Calu3 (cell line): ENCODE measurements at regions not wholly inside any gene's neighbourhood (a gene's known extent, or its start where the extent isn't known, plus 50 kb on each side); places are given as distances from the start of the nearest gene placed in this dataset.

ENCODE experiments used
- BruUV-seq: library from RNA; stranded (reverse); fragments of 400-500 nt; replicated peaks from 2 replicates; lab custom pipeline; 2021; lab: Mats Ljungman, UMichigan
- CTCF ChIA-PET: fragments of 300-600 bp; sonication (Branson Sonifier 250); formaldehyde crosslinking; loops from one replicate; lab custom pipeline; 2022; ENCODE audit warnings: antibody characterized with exemption; lab: Charles Lee
- DNase-seq: peaks from one replicate; pipeline ENCODE4 v3.0.0; 2022
- H3K27ac Mint-ChIP-seq: one replicate; pipeline ENCODE4 v1.8.0; 2022; ENCODE audit warnings: mixed read lengths; ENCODE audit not compliant: unreplicated experiment
- H3K27me3 Mint-ChIP-seq: one replicate; pipeline ENCODE4 v1.8.0; 2022; ENCODE audit warnings: mixed read lengths; ENCODE audit not compliant: unreplicated experiment
- H3K36me3 Mint-ChIP-seq: one replicate; pipeline ENCODE4 v1.8.0; 2022; ENCODE audit warnings: mild to moderate bottlenecking, moderate library complexity, mixed read lengths; ENCODE audit not compliant: insufficient read depth, unreplicated experiment
- H3K4me1 Mint-ChIP-seq: one replicate; pipeline ENCODE4 v1.8.0; 2022; ENCODE audit warnings: mild to moderate bottlenecking, low read depth, mixed read lengths; ENCODE audit not compliant: unreplicated experiment
- H3K4me3 Mint-ChIP-seq: one replicate; pipeline ENCODE4 v1.8.0; 2022; ENCODE audit warnings: mild to moderate bottlenecking, low read depth, moderate library complexity, mixed read lengths; ENCODE audit not compliant: unreplicated experiment
- H3K9me3 Mint-ChIP-seq: one replicate; pipeline ENCODE4 v1.8.0; 2022; ENCODE audit warnings: low read depth, mixed read lengths; ENCODE audit not compliant: unreplicated experiment
- CTCF ChIP-seq: fragments of 200-600 bp; IDR thresholded peaks from one replicate; pipeline ENCODE4 v1.8.0; 2022; ENCODE audit warnings: antibody characterized with exemption; ENCODE audit not compliant: unreplicated experiment
- intact Hi-C: fragments of 100-400 bp; cut with micrococcal nuclease; formaldehyde crosslinking; loops from one replicate; pipeline ENCODE4 v1.10.0; 2022; ENCODE audit not compliant: unreplicated experiment

GRCh38 chr5:112528928-112529327 lies 109.9 kb upstream of the EPB41L4A start:
- Mint-ChIP-seq H3K27me3 (no peaks in the 10 kb centered on the region), H3K9me3 (no peaks in the 10 kb centered on the region), H3K4me1 (peaks cover 15% of the 10 kb centered on the region), H3K4me3 (no peak overlapping the region), H3K36me3 (no peaks in the 10 kb centered on the region), H3K27ac (no peak overlapping the region)
- TF ChIP-seq CTCF, result no peak
- no TSS peak for BruUV-seq
- intact Hi-C loops, result loop anchor here (1.0 to 10.0 kb wide), 3 partner anchors 109 to 354 kb away; no protein-coding TSS in a partner anchor
- no peak for DNase-seq
- CTCF ChIA-PET, result interaction anchor here (0.9 to 1.8 kb wide), 4 partner anchors 17 to 109 kb away, joined by 3 to 12 read pairs (median 5); no protein-coding TSS in a partner anchor

- no peaks in the 10 kb centered on the region for H3K27me3 Mint-ChIP-seq
- CTCF ChIA-PET, result interaction anchor here (1.0 to 1.8 kb wide), 3 partner anchors 23 to 109 kb away, joined by 3 to 12 read pairs (median 7); no protein-coding TSS in a partner anchor
- TF ChIP-seq CTCF, result peak; percentile 59
- no TSS peak for BruUV-seq
- intact Hi-C loops, result loop anchor here (1.0 to 10.0 kb wide), 3 partner anchors 109 to 354 kb away; no protein-coding TSS in a partner anchor
- DNase-seq, result no peak
- no peaks in the 10 kb centered on the region for H3K9me3 Mint-ChIP-seq
- peaks cover 19% of the 10 kb centered on the region for H3K4me1 Mint-ChIP-seq
- H3K36me3 Mint-ChIP-seq, result no peaks in the 10 kb centered on the region
- no peak overlapping the region for H3K4me3 Mint-ChIP-seq
- H3K27ac Mint-ChIP-seq, result no peak overlapping the region
These were observed 110.4 kb upstream of the EPB41L4A start for GRCh38 chr5:112529525-112529924.

- CTCF ChIA-PET, result interaction anchor here (0.7 to 1.5 kb wide), 9 partner anchors 9 to 372 kb away, joined by 3 to 14 read pairs (median 5); no protein-coding TSS in a partner anchor
- H3K4me1 Mint-ChIP-seq, result peaks cover 26% of the 10 kb centered on the region
- H3K36me3 Mint-ChIP-seq, result no peaks in the 10 kb centered on the region
- no peak for TF ChIP-seq CTCF
- intact Hi-C loops, result no loop called here
- no peaks in the 10 kb centered on the region for H3K9me3 Mint-ChIP-seq
- no peak overlapping the region for H3K27ac Mint-ChIP-seq
- H3K4me3 Mint-ChIP-seq, result no peak overlapping the region
- no peaks in the 10 kb centered on the region for H3K27me3 Mint-ChIP-seq
- no TSS peak for BruUV-seq
- no peak for DNase-seq
These were observed 113.7 kb upstream of the EPB41L4A start for GRCh38 chr5:112532654-112533360.

GRCh38 chr5:112533362-112533761 lies 114.3 kb upstream of the EPB41L4A start:
- CTCF ChIA-PET, result interaction anchor here (0.7 to 1.5 kb wide), 9 partner anchors 10 to 373 kb away, joined by 3 to 14 read pairs (median 5); no protein-coding TSS in a partner anchor
- H3K36me3 Mint-ChIP-seq, result no peaks in the 10 kb centered on the region
- no peaks in the 10 kb centered on the region for H3K9me3 Mint-ChIP-seq
- no TSS peak for BruUV-seq
- TF ChIP-seq CTCF, result no peak
- H3K27ac Mint-ChIP-seq, result no peak overlapping the region
- intact Hi-C loops, result no loop called here
- DNase-seq, result peak; percentile 55
- H3K4me3 Mint-ChIP-seq, result no peak overlapping the region
- H3K27me3 Mint-ChIP-seq, result no peaks in the 10 kb centered on the region
- H3K4me1 Mint-ChIP-seq, result peaks cover 26% of the 10 kb centered on the region
